M059J (cell line): ENCODE measurements at regions not wholly inside any gene's neighbourhood (a gene's known extent, or its start where the extent isn't known, plus 50 kb on each side); places are given as distances from the start of the nearest gene placed in this dataset.

Experiments
- DNase-seq: peaks from one replicate; pipeline ENCODE4 v3.0.0-alpha.2; 2012; ENCODE audit warnings: low read depth

DNA sequence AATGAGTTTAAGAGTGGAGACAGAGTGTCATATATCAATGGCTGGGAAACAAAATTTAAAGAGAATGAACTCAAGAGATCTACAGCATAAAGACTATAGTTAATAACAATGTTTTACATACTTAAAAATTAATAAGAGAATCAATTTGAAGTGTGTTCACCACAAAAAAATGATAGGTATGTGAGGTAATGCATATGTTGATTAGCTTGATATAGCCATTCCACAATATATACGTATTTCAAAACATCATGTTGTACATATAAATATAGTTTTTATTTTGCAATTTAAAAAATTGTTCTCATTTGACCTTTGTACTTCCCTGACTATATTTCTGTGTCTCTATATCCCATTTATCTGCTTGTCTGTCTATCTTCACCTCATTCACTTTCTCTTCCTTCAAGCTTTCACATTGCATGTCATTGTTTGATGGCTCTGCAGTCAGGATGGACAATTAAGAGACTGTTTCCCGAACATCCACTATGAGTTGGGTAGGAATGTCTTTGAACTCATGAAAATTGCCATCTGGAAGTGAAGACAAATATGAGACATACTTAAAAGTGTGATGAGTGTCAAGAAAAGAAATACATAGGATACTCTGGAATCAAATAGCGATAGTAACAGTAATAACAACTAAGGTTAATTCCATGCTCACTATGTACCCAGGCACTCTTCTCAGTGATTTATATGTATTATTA lies 359.9 kb upstream of the ACTBL2 start:
- peak; percentile 34 for DNase-seq

DNA sequence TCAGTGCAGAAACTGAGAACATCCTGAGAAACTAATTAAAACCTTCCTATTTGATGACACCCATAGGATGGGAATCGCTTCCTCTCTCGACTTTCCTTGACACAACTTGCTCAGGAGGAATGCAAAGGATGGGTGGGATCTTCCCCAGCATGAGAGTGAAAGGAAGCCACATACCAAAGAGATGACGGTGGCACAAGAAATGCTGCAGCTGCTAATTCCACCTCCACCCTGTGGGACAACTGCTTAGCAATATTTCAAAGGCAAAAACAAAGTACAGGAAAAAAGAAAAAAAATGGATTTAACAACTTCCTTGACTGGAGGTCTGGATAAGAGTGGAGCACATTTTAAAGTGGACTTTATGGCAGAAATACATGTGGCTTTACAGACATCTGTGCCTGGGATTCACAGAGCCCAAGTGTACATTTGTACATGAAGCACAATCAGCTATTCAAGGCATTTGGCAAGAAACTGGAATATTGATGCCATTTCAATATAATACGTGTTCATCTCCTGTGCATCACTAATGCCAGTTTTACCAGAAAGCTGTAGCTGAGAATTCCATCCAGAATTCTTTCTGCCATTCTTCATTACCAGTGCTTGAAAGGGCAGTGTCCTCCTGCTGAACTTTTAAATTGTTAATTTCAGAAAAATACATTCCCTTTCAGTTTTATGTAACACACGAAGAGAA lies 359.2 kb upstream of the ACTBL2 start:
- peak; percentile 98 for DNase-seq

- peak; percentile 45 for DNase-seq
Observed at GRCh38 chr5:57839437-57840079, 356.9 kb upstream of the ACTBL2 start.

DNA sequence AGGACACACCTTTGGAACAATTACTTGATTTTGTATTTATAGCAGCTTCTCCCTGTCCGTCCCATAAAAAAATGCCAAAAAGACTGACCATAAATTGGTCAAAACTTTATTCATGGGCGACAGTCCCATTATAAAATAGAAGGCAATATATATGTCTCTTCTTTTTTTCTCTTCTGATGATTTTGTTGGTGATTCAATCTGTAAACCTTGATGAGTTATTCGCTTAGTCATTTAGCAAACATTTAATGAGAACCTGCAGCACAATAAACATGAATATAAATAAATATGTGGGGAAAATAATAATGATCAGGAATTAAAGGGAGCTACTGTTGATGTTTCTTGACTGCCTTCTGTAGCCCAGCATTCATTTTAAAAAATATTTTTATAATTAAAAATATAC lies 356.4 kb upstream of the ACTBL2 start:
- DNase-seq, result peak; percentile 64

GRCh38 chr5:57836921-57837320 lies 354.3 kb upstream of the ACTBL2 start:
- peak; percentile 86 for DNase-seq

DNA sequence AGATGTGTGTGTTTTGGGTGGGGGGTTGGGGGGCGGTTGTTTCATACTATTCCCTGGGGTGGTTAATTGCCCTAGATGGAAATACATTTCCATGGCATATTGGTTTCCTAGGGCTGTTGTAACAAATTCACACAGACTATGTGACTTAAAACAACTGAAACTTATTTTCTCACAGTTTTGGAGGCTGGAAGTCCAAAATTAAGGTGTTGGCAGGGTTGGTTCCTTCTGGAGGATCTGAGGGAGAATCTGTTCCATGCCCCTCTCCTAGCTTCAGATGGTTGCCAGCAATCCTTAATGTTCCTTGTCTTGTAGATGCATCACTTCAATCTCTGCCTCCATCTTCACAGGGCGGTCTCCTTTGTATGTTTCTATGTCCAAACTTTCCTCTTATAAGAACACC lies 353.7 kb upstream of the ACTBL2 start:
- no peak for DNase-seq

- DNase-seq, result peak; percentile 64
Observed at GRCh38 chr5:57834829-57835608, 352.4 kb upstream of the ACTBL2 start.

DNA sequence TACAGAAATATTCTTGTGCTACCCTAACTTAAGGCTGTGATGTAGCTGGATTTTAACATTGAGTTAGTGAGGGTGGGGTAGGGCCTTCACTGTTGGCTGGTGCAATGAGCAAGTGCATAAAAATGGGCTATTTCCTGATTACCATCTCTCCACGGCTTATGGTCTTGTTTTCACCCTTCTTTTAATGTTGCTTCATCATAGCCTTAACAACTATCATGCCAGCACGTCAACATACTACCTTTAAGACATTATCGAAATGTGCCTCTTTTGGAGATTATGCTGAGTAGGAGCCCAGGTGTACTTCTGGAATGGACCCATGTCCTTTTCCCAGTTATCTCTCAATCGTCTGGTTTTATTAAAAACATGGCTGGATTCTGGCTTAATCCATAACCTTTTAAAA lies 350.9 kb upstream of the ACTBL2 start:
- peak; percentile 57 for DNase-seq

- peak; percentile 98 for DNase-seq
Observed at GRCh38 chr5:57832875-57833274, 350.3 kb upstream of the ACTBL2 start.

- no peak for DNase-seq
Observed at GRCh38 chr5:57831932-57832331, 349.3 kb upstream of the ACTBL2 start.

DNA sequence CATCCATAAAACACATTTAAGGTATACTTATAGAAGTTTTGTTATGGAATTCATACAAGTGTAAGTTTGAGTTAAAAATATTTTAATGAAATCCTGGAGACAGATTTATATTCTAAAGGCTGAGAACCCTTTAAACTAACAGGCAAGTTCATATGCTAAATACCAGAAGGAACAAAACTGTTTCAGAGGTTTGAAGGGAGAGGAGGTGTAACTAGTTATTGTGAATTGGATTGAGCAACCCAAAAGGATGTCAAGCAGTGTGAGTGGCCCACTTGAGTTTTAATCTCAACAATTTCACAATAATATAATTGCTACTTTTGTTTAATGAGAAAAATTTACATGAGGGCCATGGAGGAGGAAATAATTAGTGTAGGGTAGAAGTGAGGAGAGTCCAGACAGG lies 348.5 kb upstream of the ACTBL2 start:
- no peak for DNase-seq

DNA sequence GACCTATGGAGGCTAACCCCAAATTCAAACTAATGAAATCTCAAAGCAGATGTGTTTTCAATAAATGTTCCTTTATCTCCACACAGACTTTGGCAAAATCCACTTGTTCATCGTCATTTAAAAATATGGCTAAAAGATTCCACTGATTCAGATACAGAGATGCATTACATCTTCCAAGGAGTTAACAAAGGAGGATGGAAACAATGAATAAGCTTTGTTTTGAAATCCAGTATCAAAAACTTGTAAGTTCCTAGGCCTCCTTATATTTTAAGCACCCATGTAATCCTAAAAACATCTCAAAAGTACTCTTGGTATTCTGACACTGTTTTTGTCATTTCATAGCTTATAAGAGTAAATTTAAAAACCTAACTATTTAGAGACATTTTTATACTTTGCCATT lies 345.6 kb upstream of the ACTBL2 start:
- DNase-seq, result no peak

DNA sequence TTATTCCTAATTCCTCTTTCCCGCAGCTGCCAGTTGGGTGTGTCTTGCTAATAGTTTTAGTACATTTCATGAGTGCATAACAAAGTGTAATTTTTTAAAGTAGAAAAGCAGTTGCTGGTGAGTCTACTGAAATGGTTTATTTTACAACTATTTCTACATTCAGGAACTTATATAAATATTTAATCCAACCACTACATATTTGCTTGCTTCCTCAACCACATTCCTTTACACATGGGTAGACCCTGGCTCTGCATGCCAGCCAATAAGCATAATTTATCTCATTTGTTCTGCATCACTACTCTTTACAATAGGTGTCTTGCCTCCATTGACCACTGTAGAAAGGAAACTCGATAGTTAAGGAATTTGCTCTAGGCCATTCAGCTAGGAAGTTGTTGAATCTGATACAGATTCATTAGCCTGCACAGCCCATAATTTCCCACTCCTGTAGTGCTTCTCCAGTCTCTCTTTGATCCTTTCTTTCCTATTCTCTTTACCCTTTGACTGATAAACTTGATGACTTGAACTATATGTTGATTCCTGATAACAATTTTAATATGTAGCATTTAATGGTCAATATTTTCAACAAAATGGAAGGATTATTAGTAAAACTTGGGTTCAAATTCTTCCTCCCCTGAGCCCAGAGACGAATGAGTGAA lies 342.5 kb upstream of the ACTBL2 start:
- DNase-seq, result peak; percentile 99

- no peak for DNase-seq
Observed at GRCh38 chr5:57824623-57825022, 342.0 kb upstream of the ACTBL2 start.

- DNase-seq, result peak; percentile 96
Observed at GRCh38 chr5:57824047-57824446, 341.4 kb upstream of the ACTBL2 start.

DNA sequence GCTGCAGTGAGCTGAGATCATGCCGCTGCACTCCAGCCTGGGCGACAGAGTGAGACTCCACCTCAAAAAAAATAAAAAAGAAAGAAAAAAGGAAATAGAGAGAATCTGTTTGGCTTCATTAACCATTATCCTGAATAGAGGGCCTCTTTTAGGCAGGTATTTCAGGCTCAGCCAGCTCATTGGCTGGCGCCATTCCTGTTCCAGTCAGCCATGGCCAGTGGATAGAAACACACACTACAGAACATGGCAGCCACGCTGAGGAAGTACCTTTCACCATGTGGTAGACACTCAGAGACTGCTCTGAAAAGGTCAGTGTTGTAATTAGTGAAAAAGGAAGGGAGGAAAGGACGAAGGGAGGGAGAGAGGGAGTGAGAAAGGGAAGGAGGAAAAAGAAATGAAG lies 340.0 kb upstream of the ACTBL2 start:
- no peak for DNase-seq

GRCh38 chr5:57818397-57818796 lies 335.8 kb upstream of the ACTBL2 start:
- DNase-seq, result no peak

- DNase-seq, result peak; percentile 69
Observed at GRCh38 chr5:57817924-57818323, 335.3 kb upstream of the ACTBL2 start.

DNA sequence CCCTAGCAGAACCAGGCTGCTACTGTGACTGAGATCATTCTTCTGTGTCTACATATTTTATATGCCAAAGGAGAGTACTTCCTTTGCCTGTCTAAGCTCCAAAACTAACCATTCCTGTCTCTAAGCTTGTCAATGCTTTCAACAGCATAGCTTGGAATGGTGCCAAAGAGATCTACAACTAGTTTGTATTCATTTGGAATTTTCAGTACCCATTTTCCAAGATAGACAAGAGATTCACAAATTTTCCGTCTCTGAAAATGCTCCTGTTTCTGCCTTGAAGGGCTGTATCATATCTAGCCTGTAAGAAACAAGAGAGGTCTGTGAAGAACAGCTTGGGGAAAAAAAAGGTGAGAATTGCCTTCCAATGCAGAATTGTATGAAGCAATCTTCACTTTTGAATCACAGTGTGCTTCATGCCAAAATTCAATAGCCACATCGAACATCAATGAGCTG lies 334.4 kb upstream of the ACTBL2 start:
- peak; percentile 79 for DNase-seq

GRCh38 chr5:57816108-57816507 lies 333.5 kb upstream of the ACTBL2 start:
- DNase-seq, result peak; percentile 99

DNA sequence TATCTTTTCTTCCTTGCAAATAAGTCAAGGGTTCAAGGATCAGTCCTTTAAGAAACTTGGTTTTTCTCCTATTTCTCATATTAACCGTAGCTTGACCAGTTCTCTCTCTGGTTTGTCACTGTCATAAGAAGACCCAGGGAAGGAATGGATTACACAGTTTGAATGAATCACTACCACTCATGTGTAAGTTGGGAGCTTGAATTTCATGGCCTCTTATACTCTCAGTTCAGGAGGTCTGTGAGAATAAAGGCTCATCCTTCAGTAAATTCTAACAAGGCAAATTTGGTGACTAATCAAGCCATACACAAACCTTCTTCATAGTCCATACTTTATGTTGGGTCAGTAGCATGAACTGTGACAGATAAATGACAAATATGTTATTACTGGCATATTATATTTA lies 323.1 kb upstream of the ACTBL2 start:
- peak; percentile 85 for DNase-seq

DNA sequence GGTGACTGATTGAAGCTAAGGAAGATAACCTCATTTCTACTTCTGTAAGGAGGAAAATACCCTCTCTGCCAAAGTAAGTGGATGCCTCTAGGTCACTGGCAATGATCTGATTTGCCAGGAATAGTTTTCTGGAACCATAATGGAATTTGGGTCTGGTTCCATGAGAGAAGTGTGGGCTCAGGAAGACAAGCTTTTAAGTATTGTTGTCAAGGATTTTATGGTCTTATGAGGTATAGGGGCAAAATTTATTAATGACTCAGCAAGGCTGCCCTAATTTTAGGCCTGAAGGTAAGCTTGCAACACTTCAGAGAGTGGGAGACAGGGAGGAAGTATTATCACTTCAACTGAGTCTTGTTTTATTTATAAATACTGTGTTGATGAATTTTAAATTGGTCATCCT lies 322.6 kb upstream of the ACTBL2 start:
- DNase-seq, result peak; percentile 51
